ENCODE measurements at regions not wholly inside any gene's neighbourhood (a gene's known extent, or its start where the extent isn't known, plus 50 kb on each side); places are given as distances from the start of the nearest gene placed in this dataset.

GRCh38 chr14:55772486-55772885 is 192.5 kb downstream of the KTN1 start:
- Histone ChIP-seq H3K9me3 (no peaks in the 10 kb centered on the region), H3K4me1 (peaks cover 0 to 4% (median 0%) of the 10 kb centered on the region in 9 donors), H3K27me3 (no peaks in the 10 kb centered on the region), H3K36me3 (no peaks in the 10 kb centered on the region), H3K4me3 (no peak overlapping the region), H3K27ac (peak overlapping the region in 3 of 10 donors; percentile 5 to 37 (median 20))
- 75 to 91% methylated on average over 1 of the region's 1 CpG for WGBS, 2 donors
- intact Hi-C loops (cut with DNase I): no loop called here
- no peak for TF ChIP-seq CTCF (IDR thresholded peaks at IDR 0.05)
- ATAC-seq: no peak
- DNase-seq: no peak

- ATAC-seq (no peak), DNase-seq (no peak)
- no peaks in the 10 kb centered on the region for H3K36me3 ChIP-seq
- WGBS, 2 donors: 94 to 98% methylated on average over 1 of the region's 1 CpG
- no peak overlapping the region for H3K27ac ChIP-seq
- peaks cover 0 to 4% (median 0%) of the 10 kb centered on the region in 9 donors for H3K4me1 ChIP-seq
- H3K4me3 ChIP-seq: no peak overlapping the region
- intact Hi-C loops (cut with DNase I): no loop called here
- no peaks in the 10 kb centered on the region for H3K27me3 ChIP-seq
- H3K9me3 ChIP-seq: no peaks in the 10 kb centered on the region
- TF ChIP-seq CTCF (IDR thresholded peaks at IDR 0.05): no peak
Observed at GRCh38 chr14:55773312-55773711, 193.3 kb downstream of the KTN1 start.

GRCh38 chr14:55773984-55774545 is 194.1 kb downstream of the KTN1 start:
- no peak for ATAC-seq
- no peak for DNase-seq
- WGBS, 2 donors: 86 to 93% methylated on average over 1 of the region's 1 CpG
- Histone ChIP-seq H3K27me3 (no peaks in the 10 kb centered on the region), H3K4me3 (no peak overlapping the region), H3K36me3 (no peaks in the 10 kb centered on the region), H3K9me3 (no peaks in the 10 kb centered on the region), H3K4me1 (peaks cover 0 to 4% (median 0%) of the 10 kb centered on the region in 9 donors), H3K27ac (no peak overlapping the region)
- no peak for TF ChIP-seq CTCF (IDR thresholded peaks at IDR 0.05)
- intact Hi-C loops (cut with DNase I): no loop called here

- no peaks in the 10 kb centered on the region for H3K36me3 ChIP-seq
- no peak overlapping the region for H3K4me3 ChIP-seq
- no peak overlapping the region for H3K27ac ChIP-seq
- intact Hi-C loops (cut with DNase I): no loop called here
- TF ChIP-seq CTCF (IDR thresholded peaks at IDR 0.05): no peak
- 65 to 82% methylated on average over 4 of the region's 4 CpGs for WGBS, 2 donors
- no peaks in the 10 kb centered on the region for H3K27me3 ChIP-seq
- H3K4me1 ChIP-seq: peaks cover 3 to 18% (median 13%) of the 10 kb centered on the region in 9 donors
- no peaks in the 10 kb centered on the region for H3K9me3 ChIP-seq
- DNase-seq (no peak), ATAC-seq (no peak)
Observed at GRCh38 chr14:55777877-55778276, 197.9 kb downstream of the KTN1 start.
